Right atrium auricular region (tissue), 2 donors: ENCODE measurements at regions not wholly inside any gene's neighbourhood (a gene's known extent, or its start where the extent isn't known, plus 50 kb on each side); places are given as distances from the start of the nearest gene placed in this dataset.

Experiments used
- DNase-seq: peaks from one replicate; pipeline ENCODE4 v3.0.0-alpha.2; 2019; ENCODE audit warnings: low spot score
- H3K27ac ChIP-seq, 2 donors: fragments of 200-600 bp; sonication (generic); 1 replicate in 1 of 2; 2 replicates in 1 of 2; pipeline ENCODE4 v1.5.1; 2016 to 2019
- H3K27me3 ChIP-seq, 2 donors: fragments of 200-600 bp; sonication (generic); one replicate each; pipeline versions ENCODE4 v1.5.1 to v1.6.0; 2017 to 2019
- H3K36me3 ChIP-seq: fragments of 200-600 bp; sonication (generic); one replicate; pipeline ENCODE4 v1.5.1; 2016
- H3K4me1 ChIP-seq, 2 donors: fragments of 200-600 bp; sonication (generic); one replicate each; pipeline versions ENCODE4 v1.5.1 to v1.6.0; 2017 to 2019
- H3K4me3 ChIP-seq, 2 donors: fragments of 200-600 bp; sonication (generic); 1 replicate in 1 of 2; 2 replicates in 1 of 2; pipeline ENCODE4 v1.5.1; 2017 to 2019; ENCODE audit warnings: mild to moderate bottlenecking in 1 of 2, moderate library complexity in 1 of 2
- H3K9me3 ChIP-seq, 2 donors: fragments of 200-600 bp; sonication (generic); one replicate each; pipeline ENCODE4 v1.5.1; 2019
- TF ChIP-seq, protein P1 (sequence below), 2 donors: fragments of 200-600 bp; sonication (generic); IDR thresholded peaks; one replicate each; pipeline ENCODE4 v1.5.1; 2019; ENCODE audit warnings: antibody characterized with exemption in 2 of 2

GRCh38 chr12:125687403-125687802 is 622.2 kb downstream of the AACS start:
- Histone ChIP-seq H3K9me3 (no peaks in the 10 kb centered on the region), H3K27ac (no peak overlapping the region), H3K36me3 (no peaks in the 10 kb centered on the region), H3K27me3 (no peaks in the 10 kb centered on the region), H3K4me1 (no peaks in the 10 kb centered on the region), H3K4me3 (no peak overlapping the region)
- DNase-seq = no peak
- TF ChIP-seq, protein P1, sequence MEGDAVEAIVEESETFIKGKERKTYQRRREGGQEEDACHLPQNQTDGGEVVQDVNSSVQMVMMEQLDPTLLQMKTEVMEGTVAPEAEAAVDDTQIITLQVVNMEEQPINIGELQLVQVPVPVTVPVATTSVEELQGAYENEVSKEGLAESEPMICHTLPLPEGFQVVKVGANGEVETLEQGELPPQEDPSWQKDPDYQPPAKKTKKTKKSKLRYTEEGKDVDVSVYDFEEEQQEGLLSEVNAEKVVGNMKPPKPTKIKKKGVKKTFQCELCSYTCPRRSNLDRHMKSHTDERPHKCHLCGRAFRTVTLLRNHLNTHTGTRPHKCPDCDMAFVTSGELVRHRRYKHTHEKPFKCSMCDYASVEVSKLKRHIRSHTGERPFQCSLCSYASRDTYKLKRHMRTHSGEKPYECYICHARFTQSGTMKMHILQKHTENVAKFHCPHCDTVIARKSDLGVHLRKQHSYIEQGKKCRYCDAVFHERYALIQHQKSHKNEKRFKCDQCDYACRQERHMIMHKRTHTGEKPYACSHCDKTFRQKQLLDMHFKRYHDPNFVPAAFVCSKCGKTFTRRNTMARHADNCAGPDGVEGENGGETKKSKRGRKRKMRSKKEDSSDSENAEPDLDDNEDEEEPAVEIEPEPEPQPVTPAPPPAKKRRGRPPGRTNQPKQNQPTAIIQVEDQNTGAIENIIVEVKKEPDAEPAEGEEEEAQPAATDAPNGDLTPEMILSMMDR (IDR thresholded peaks at IDR 0.05) = no peak

- Histone ChIP-seq H3K27ac (no peak overlapping the region), H3K4me3 (no peak overlapping the region), H3K27me3 (no peaks in the 10 kb centered on the region), H3K36me3 (no peaks in the 10 kb centered on the region), H3K9me3 (no peaks in the 10 kb centered on the region), H3K4me1 (no peaks in the 10 kb centered on the region)
- TF ChIP-seq, protein P1 (IDR thresholded peaks at IDR 0.05) = no peak
- DNase-seq = no peak
Measured at GRCh38 chr12:125687820-125688219, 622.6 kb downstream of the AACS start.

DNA sequence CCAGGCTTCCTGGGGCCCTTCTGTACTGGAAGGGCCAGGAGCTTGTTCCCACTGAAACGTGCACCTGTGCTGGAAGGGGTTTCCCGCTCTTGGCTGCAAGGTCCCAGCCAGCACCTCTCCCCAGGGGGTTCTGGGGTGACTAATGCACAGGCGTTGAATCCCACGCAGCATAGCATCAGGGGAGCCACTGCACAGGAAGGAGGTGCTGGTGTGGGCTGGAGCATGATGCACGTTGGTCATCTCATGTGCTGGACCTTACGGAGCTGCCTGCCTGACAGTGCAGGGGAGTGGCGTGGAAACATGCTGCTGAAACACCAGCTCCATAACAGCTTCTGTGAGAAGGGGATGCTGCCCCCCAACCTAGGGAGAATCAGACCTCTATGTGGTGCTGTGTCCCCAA is 623.0 kb downstream of the AACS start:
- H3K27me3 ChIP-seq = no peaks in the 10 kb centered on the region
- TF ChIP-seq, protein P1 (IDR thresholded peaks at IDR 0.05) = no peak
- H3K36me3 ChIP-seq = no peaks in the 10 kb centered on the region
- no peak overlapping the region for H3K27ac ChIP-seq
- H3K9me3 ChIP-seq = no peaks in the 10 kb centered on the region
- no peak for DNase-seq
- no peaks in the 10 kb centered on the region for H3K4me1 ChIP-seq
- H3K4me3 ChIP-seq = no peak overlapping the region

DNA sequence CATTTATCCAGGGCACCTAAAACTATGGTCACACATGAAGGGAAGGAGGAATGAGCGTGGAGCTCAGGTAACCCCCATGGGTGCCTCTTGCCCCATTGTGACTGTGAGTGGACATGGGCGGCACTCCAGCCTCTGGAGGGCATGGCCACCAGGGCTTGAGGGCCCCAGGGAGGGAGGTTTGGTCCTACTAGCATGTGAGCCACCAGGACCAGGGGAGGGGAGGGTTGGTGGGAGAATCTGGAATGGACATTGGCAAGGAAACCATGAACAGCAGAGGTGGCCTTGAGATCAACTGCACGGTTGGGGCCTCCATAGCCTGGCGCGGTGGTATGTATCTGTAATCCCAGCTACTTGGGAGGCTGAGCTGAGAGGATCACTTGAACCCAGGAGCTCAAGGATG is 623.6 kb downstream of the AACS start:
- no peak overlapping the region for H3K27ac ChIP-seq
- no peak overlapping the region for H3K4me3 ChIP-seq
- no peaks in the 10 kb centered on the region for H3K4me1 ChIP-seq
- H3K9me3 ChIP-seq = no peaks in the 10 kb centered on the region
- DNase-seq = no peak
- TF ChIP-seq, protein P1 (IDR thresholded peaks at IDR 0.05) = no peak
- H3K27me3 ChIP-seq = no peaks in the 10 kb centered on the region
- H3K36me3 ChIP-seq = no peaks in the 10 kb centered on the region

DNA sequence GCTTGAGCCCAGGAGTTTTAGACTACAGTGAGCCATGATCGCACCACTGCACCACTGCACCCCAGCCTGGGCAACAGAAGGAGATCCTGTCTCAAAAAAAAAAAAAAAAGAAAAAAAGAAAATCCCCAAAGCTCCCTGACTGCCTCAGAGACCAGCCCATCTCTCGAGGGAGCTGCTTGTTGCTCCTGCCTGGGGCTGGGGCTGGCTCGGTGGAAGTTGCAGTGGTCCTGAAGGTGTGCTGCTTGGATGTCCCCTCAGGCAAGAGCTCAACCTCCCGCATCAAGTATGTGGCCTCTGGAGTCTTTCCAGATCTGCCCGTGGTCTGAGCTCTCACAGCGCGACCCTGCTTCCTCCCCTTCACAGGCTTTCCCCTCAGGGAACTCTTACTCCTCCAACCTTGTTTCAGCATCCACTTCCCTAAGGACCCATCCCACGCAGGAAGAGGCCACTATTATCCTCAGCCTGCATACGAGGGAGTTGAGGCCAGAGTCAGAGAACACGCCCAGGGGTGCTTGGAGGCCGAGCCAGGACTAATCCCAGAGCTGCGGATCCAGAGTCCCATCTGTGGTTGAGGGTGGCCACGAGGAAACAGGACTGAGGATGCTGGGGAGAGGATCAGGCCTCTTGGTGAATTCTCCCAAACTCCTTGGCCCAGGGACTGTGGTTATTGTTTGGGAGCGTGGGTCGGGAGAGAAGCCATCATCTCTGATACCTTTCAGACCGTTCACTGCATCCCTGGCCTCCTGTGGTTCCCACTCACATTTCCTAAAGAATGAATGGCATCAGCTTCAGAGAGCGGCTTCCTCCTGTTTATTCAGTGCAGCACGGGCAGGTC is 624.6 kb downstream of the AACS start:
- no peak for DNase-seq
- no peak overlapping the region for H3K27ac ChIP-seq
- H3K4me3 ChIP-seq = no peak overlapping the region
- H3K4me1 ChIP-seq = no peaks in the 10 kb centered on the region
- TF ChIP-seq, protein P1 (IDR thresholded peaks at IDR 0.05) = no peak
- no peaks in the 10 kb centered on the region for H3K27me3 ChIP-seq
- no peaks in the 10 kb centered on the region for H3K9me3 ChIP-seq
- no peaks in the 10 kb centered on the region for H3K36me3 ChIP-seq

DNA sequence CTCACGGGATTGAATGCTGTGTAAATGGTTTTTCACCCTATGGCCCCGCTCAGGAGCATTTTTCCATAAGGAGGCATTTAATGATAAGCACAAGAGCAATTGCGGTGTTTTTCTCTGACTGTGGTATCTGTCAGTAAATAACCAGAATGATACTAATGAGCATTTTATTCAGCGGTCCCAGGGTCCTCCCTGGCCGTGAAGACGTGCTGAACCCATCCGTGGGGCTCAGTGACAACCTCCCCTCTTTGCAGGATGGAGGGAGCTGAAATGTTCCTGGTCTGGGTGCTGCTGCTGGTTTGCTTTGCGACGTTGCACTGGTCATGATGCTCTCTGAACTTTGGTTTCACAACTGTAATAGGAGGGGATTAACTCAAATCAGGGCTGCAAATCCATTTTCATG is 625.6 kb downstream of the AACS start:
- Histone ChIP-seq H3K27me3 (no peaks in the 10 kb centered on the region), H3K27ac (no peak overlapping the region), H3K9me3 (no peaks in the 10 kb centered on the region), H3K4me3 (no peak overlapping the region), H3K4me1 (no peaks in the 10 kb centered on the region), H3K36me3 (no peaks in the 10 kb centered on the region)
- DNase-seq = no peak
- TF ChIP-seq, protein P1 (IDR thresholded peaks at IDR 0.05) = no peak
